Body of pancreas (tissue), 4 donors: ENCODE measurements at regions not wholly inside any gene's neighbourhood (a gene's known extent, or its start where the extent isn't known, plus 50 kb on each side); places are given as distances from the start of the nearest gene placed in this dataset.

Source experiments
- ATAC-seq: fragments of 150-250 bp; one replicate; pipeline ENCODE4 v1.9.1; 2016
- DNase-seq, 4 donors: peaks; one replicate each; pipeline ENCODE4 v3.0.0-alpha.2; 2019
- H3K27ac ChIP-seq, 4 donors: fragments of 200-600 bp; sonication (generic); 1 replicate in 3 of 4; 2 replicates in 1 of 4; pipeline versions ENCODE4 v1.5.1 to v1.6.1; 2016 to 2019; ENCODE audit warnings: mild to moderate bottlenecking in 1 of 4, mixed read lengths in 1 of 4, moderate library complexity in 1 of 4
- H3K27me3 ChIP-seq, 2 donors: fragments of 200-600 bp; sonication (generic); one replicate each; pipeline ENCODE4 v1.6.0; 2016; ENCODE audit warnings: mild to moderate bottlenecking in 1 of 2
- H3K36me3 ChIP-seq, 2 donors: fragments of 200-600 bp; sonication (generic); replicated peaks in 1 of 2; 2 replicates each; pipeline ENCODE4 v1.5.1; 2016; ENCODE audit warnings: low read depth in 2 of 2; ENCODE audit not compliant: insufficient read depth in 1 of 2
- H3K4me1 ChIP-seq: fragments of 200-600 bp; sonication (generic); one replicate; pipeline ENCODE4 v1.6.0; 2016
- H3K4me3 ChIP-seq, 2 donors: fragments of 200-600 bp; sonication (generic); 1 replicate in 1 of 2; 2 replicates in 1 of 2; pipeline ENCODE4 v1.5.1; 2016 to 2019
- H3K9me3 ChIP-seq, 3 donors: fragments of 200-600 bp; sonication (generic); 1 replicate in 2 of 3; 2 replicates in 1 of 3; pipeline ENCODE4 v1.5.1; 2016
- CTCF ChIP-seq, 7 experiments: fragments of 450-650 bp in 4 of 7; fragments of 200-600 bp in 3 of 7; sonication (generic) in 3 of 7; IDR thresholded peaks; one replicate each; pipeline ENCODE4 v1.5.1; 2016 to 2019; ENCODE audit warnings: antibody characterized with exemption in 7 of 7
- POLR2A ChIP-seq, 3 donors: fragments of 450-650 bp; IDR thresholded peaks; one replicate each; pipeline ENCODE4 v1.6.1; 2016; ENCODE audit warnings: antibody characterized with exemption in 3 of 3, mild to moderate bottlenecking in 2 of 3
- WGBS, 2 donors: methylation state at CpG; one replicate each; pipeline ENCODE4 v1.1.5; 2017; 5-methylcytosine and 5-hydroxymethylcytosine counted together
- intact Hi-C: fragments of 100-400 bp; cut with DNase I; formaldehyde crosslinking; loops from one replicate; pipeline ENCODE4 v1.15.1; 2023

- 58 to 61% methylated on average over 4 of the region's 4 CpGs for WGBS, 2 donors
- intact Hi-C loops: no loop called here
- TF ChIP-seq CTCF (IDR thresholded peaks at IDR 0.05): no peak
- no peak for TF ChIP-seq POLR2A (IDR thresholded peaks at IDR 0.05)
- no peaks in the 10 kb centered on the region for H3K9me3 ChIP-seq
- ATAC-seq: peak; percentile 50
- H3K36me3 ChIP-seq: no peaks in the 10 kb centered on the region
- H3K4me3 ChIP-seq: no peak overlapping the region
- no peaks in the 10 kb centered on the region for H3K27me3 ChIP-seq
- DNase-seq: peak; percentile 18 to 49 (median 30)
- no peak overlapping the region for H3K27ac ChIP-seq
- no peaks in the 10 kb centered on the region for H3K4me1 ChIP-seq
Measured at GRCh38 chr3:124202754-124203153, 210.8 kb upstream of the ROPN1 start.

- Histone ChIP-seq H3K4me1 (no peaks in the 10 kb centered on the region), H3K27me3 (no peaks in the 10 kb centered on the region), H3K27ac (no peak overlapping the region), H3K9me3 (no peaks in the 10 kb centered on the region), H3K4me3 (no peak overlapping the region), H3K36me3 (no peaks in the 10 kb centered on the region)
- ATAC-seq (no peak), DNase-seq (no peak)
- intact Hi-C loops: no loop called here
- WGBS, 2 donors: 93 to 95% methylated on average over 2 of the region's 2 CpGs
- no peak for TF ChIP-seq POLR2A (IDR thresholded peaks at IDR 0.05)
- TF ChIP-seq CTCF (IDR thresholded peaks at IDR 0.05): no peak
Measured at GRCh38 chr3:124203292-124203691, 211.4 kb upstream of the ROPN1 start.

GRCh38 chr3:124206225-124207055 lies 214.5 kb upstream of the ROPN1 start:
- ATAC-seq (no peak), DNase-seq (no peak)
- intact Hi-C loops: no loop called here
- Histone ChIP-seq H3K4me3 (no peak overlapping the region), H3K4me1 (no peaks in the 10 kb centered on the region), H3K27ac (no peak overlapping the region), H3K9me3 (no peaks in the 10 kb centered on the region), H3K36me3 (no peaks in the 10 kb centered on the region), H3K27me3 (no peaks in the 10 kb centered on the region)
- 84 to 89% methylated on average over 5 of the region's 5 CpGs for WGBS, 2 donors
- TF ChIP-seq POLR2A (IDR thresholded peaks at IDR 0.05) (no peak), CTCF (IDR thresholded peaks at IDR 0.05) (no peak)

- Histone ChIP-seq H3K4me1 (no peaks in the 10 kb centered on the region), H3K36me3 (no peaks in the 10 kb centered on the region), H3K27me3 (no peaks in the 10 kb centered on the region), H3K9me3 (no peaks in the 10 kb centered on the region), H3K4me3 (no peak overlapping the region), H3K27ac (no peak overlapping the region)
- DNase-seq (no peak), ATAC-seq (no peak)
- WGBS, 2 donors: 91 to 93% methylated on average over 5 of the region's 5 CpGs
- TF ChIP-seq POLR2A (IDR thresholded peaks at IDR 0.05): no peak
- TF ChIP-seq CTCF (IDR thresholded peaks at IDR 0.05): no peak
- intact Hi-C loops: no loop called here
Measured at GRCh38 chr3:124207077-124207476, 215.2 kb upstream of the ROPN1 start.
